SK-N-SH (cell line): ENCODE measurements at regions not wholly inside any gene's neighbourhood (a gene's known extent, or its start where the extent isn't known, plus 50 kb on each side); places are given as distances from the start of the nearest gene placed in this dataset.

Source experiments
- CTCF ChIA-PET: fragments of 300-600, 350-600 bp; formaldehyde crosslinking; extraction: SDS; loops from one replicate; lab custom pipeline; 2021; lab: Yijun Ruan, JAX
- POLR2A ChIA-PET: fragments of 350-600 bp; sonication (Branson Sonifier 250); formaldehyde crosslinking; extraction: SDS; loops from one replicate; lab custom pipeline; 2020; ENCODE audit warnings: antibody characterized with exemption, inconsistent platforms; lab: Yijun Ruan, JAX
- DNase-seq: peaks from one replicate; pipeline ENCODE4 v3.0.0; 2012
- H2AFZ ChIP-seq: fragments of 200-600 bp; sonication (generic); 2 replicates; pipeline ENCODE4 v1.8.1; 2016; ENCODE audit warnings: antibody characterized with exemption, mild to moderate bottlenecking, low read depth
- H3F3A ChIP-seq: fragments of 200-600 bp; sonication (generic); replicated peaks from 2 replicates; pipeline ENCODE3; 2016; ENCODE audit warnings: antibody characterized with exemption, mild to moderate bottlenecking; ENCODE audit not compliant: insufficient read depth
- H3K27ac ChIP-seq, 2 experiments: fragments of 200-500 bp in 1 of 2; fragments of 200-600 bp in 1 of 2; sonication (Bioruptor generic) in 1 of 2; sonication (generic), shearing (Covaris generic) in 1 of 2; 2 replicates each; pipeline versions ENCODE4 v1.5.1 to v1.6.1; 2014 to 2016; ENCODE audit warnings: low read depth in 2 of 2, inconsistent platforms in 1 of 2, low read length in 1 of 2, mild to moderate bottlenecking in 1 of 2, mixed read lengths in 1 of 2
- H3K27me3 ChIP-seq: fragments of 200-600 bp; sonication (generic), shearing (Covaris generic); 2 replicates; pipeline ENCODE4 v1.6.1; 2016; ENCODE audit warnings: mixed run types; ENCODE audit not compliant: insufficient read depth
- H3K36me3 ChIP-seq, 2 experiments: fragments of 200-500 bp in 1 of 2; fragments of 200-600 bp in 1 of 2; sonication (Bioruptor generic) in 1 of 2; sonication (generic) in 1 of 2; replicated peaks in 1 of 2; 2 replicates each; pipeline versions ENCODE3 to v1.5.1; 2014 to 2016; ENCODE audit warnings: low read length in 1 of 2, mild to moderate bottlenecking in 1 of 2; ENCODE audit not compliant: insufficient read depth in 2 of 2, control insufficient read depth in 1 of 2
- H3K4me1 ChIP-seq, 2 experiments: fragments of 200-500 bp in 1 of 2; fragments of 200-600 bp in 1 of 2; sonication (Bioruptor generic) in 1 of 2; sonication (generic), shearing (Covaris generic) in 1 of 2; 2 replicates each; pipeline versions ENCODE4 v1.5.1 to v1.6.1; 2014 to 2016; ENCODE audit warnings: low read depth in 1 of 2, low read length in 1 of 2, mixed run types in 1 of 2; ENCODE audit not compliant: insufficient read depth in 2 of 2, control insufficient read depth in 1 of 2
- H3K4me2 ChIP-seq: fragments of 200-600 bp; sonication (generic), shearing (Covaris generic); 2 replicates; pipeline ENCODE4 v1.6.1; 2017; ENCODE audit warnings: mixed run types
- H3K4me3 ChIP-seq, 2 experiments: fragments of 200-500 bp in 1 of 2; fragments of 200-600 bp in 1 of 2; sonication (Bioruptor generic) in 1 of 2; sonication (generic), shearing (Covaris generic) in 1 of 2; 2 replicates each; pipeline versions ENCODE4 v1.5.1 to v1.8.1; 2014 to 2016; ENCODE audit warnings: low read depth in 2 of 2, inconsistent platforms in 1 of 2, low read length in 1 of 2, mild to moderate bottlenecking in 1 of 2, mixed read lengths in 1 of 2, moderate library complexity in 1 of 2
- H3K79me2 ChIP-seq: fragments of 200-600 bp; sonication (generic); 2 replicates; pipeline ENCODE4 v1.8.1; 2017; ENCODE audit warnings: mild to moderate bottlenecking; ENCODE audit not compliant: insufficient read depth
- H3K9ac ChIP-seq: fragments of 200-600 bp; sonication (generic); 2 replicates; pipeline ENCODE4 v1.6.1; 2017; ENCODE audit warnings: mixed run types
- H3K9me2 ChIP-seq: fragments of 200-600 bp; sonication (generic); 2 replicates; pipeline ENCODE4 v1.6.1; 2017; ENCODE audit warnings: mixed run types
- H3K9me3 ChIP-seq: fragments of 200-600 bp; sonication (generic); 2 replicates; pipeline ENCODE4 v1.6.1; 2017; ENCODE audit warnings: mixed run types, mild to moderate bottlenecking, moderate library complexity
- H4K20me1 ChIP-seq: fragments of 200-600 bp; sonication (generic); 2 replicates; pipeline ENCODE4 v1.6.1; 2017; ENCODE audit warnings: mild to moderate bottlenecking, mixed run types; ENCODE audit not compliant: insufficient read depth
- FOSL2 ChIP-seq: IDR thresholded peaks from 2 replicates; pipeline ENCODE4 v1.4.0; 2012; ENCODE audit warnings: low read depth, mild to moderate bottlenecking, moderate library complexity, borderline replicate concordance
- GATA2 ChIP-seq: sonication (generic); formaldehyde crosslinking; IDR thresholded peaks from 2 replicates; pipeline ENCODE4 v1.5.0; 2020; ENCODE audit warnings: mild to moderate bottlenecking, missing genetic modification reagents
- JUND ChIP-seq: IDR thresholded peaks from 2 replicates; pipeline ENCODE4 v1.4.0; 2012
- MEF2A ChIP-seq: IDR thresholded peaks from 2 replicates; pipeline ENCODE4 v1.4.0; 2012; ENCODE audit warnings: low read depth, borderline replicate concordance
- NFIC ChIP-seq: IDR thresholded peaks from 2 replicates; pipeline ENCODE4 v1.4.0; 2012; ENCODE audit warnings: borderline replicate concordance
- NRF1 ChIP-seq: IDR thresholded peaks from 2 replicates; pipeline ENCODE4 v1.6.1; 2012; ENCODE audit warnings: low read depth, mild to moderate bottlenecking, low read length
- PBX3 ChIP-seq: IDR thresholded peaks from 2 replicates; pipeline ENCODE4; 2012
- RCOR1 ChIP-seq: fragments of 150-350 bp; IDR thresholded peaks from 2 replicates; pipeline ENCODE4 v1.6.1; 2017; ENCODE audit warnings: antibody characterized with exemption, low read length
- SIN3A ChIP-seq: IDR thresholded peaks from 2 replicates; pipeline ENCODE4 v1.6.1; 2012; ENCODE audit warnings: low read depth, mild to moderate bottlenecking, low read length, moderate library complexity, borderline replicate concordance
- SMC3 ChIP-seq: IDR thresholded peaks from 2 replicates; pipeline ENCODE4 v1.6.1; 2012; ENCODE audit warnings: low read depth, low read length, improper control_type of control experiment
- TCF12 ChIP-seq: IDR thresholded peaks from 2 replicates; pipeline ENCODE4 v1.4.0; 2012
- TEAD4 ChIP-seq: IDR thresholded peaks from 2 replicates; pipeline ENCODE4 v1.4.0; 2012; ENCODE audit warnings: mild to moderate bottlenecking, borderline replicate concordance; ENCODE audit not compliant: insufficient read depth
- USF2 ChIP-seq: fragments of 150-350 bp; IDR thresholded peaks from 2 replicates; pipeline ENCODE4 v1.6.1; 2017; ENCODE audit warnings: antibody characterized with exemption, low read length, low read depth, borderline replicate concordance
- YY1 ChIP-seq: IDR thresholded peaks from 2 replicates; pipeline ENCODE4 v1.4.0; 2012; ENCODE audit warnings: low read depth, mild to moderate bottlenecking
- ZBTB33 ChIP-seq: IDR thresholded peaks from 2 replicates; pipeline ENCODE4 v1.4.0; 2012; ENCODE audit warnings: low read depth, borderline replicate concordance
- WGBS: methylation state at CpG from one replicate; pipeline ENCODE4 v1.1.6; 2017; ENCODE audit warnings: low lambda C conversion rate; 5-methylcytosine and 5-hydroxymethylcytosine counted together

GRCh38 chr3:6585360-6585759 lies 275.6 kb upstream of the GRM7 start (continued):
- TF ChIP-seq ZBTB33: no peak

GRCh38 chr3:6600237-6600636 lies 260.7 kb upstream of the GRM7 start:
- Histone ChIP-seq H3K9me2 (no peaks in the 10 kb centered on the region), H2AFZ (no peak overlapping the region), H3K4me3 (no peak overlapping the region), H3K9ac (no peak overlapping the region), H3K79me2 (no peaks in the 10 kb centered on the region), H3F3A (no peaks in the 10 kb centered on the region), H3K36me3 (no peaks in the 10 kb centered on the region), H3K27me3 (no peaks in the 10 kb centered on the region), H3K4me2 (no peak overlapping the region), H3K27ac (no peak overlapping the region), H3K9me3 (no peaks in the 10 kb centered on the region; the same call in 1 of the 2 replicates), H4K20me1 (no peaks in the 10 kb centered on the region), H3K4me1 (no peaks in the 10 kb centered on the region)
- POLR2A ChIA-PET: interaction anchor here (0.6 kb wide), 1 partner anchor 1375 kb away, joined by 3 read pairs; no protein-coding TSS in a partner anchor
- no peak for DNase-seq
- WGBS: 24% methylated on average over 2 of the region's 2 CpGs
- TF ChIP-seq YY1 (no peak), SMC3 (no peak), NRF1 (no peak), JUND (no peak), TCF12 (no peak)
- CTCF ChIA-PET: interaction anchor here (0.8 kb wide), 1 partner anchor 18 kb away, joined by 3 read pairs; no protein-coding TSS in a partner anchor

GRCh38 chr3:6601374-6601773 lies 259.5 kb upstream of the GRM7 start:
- Histone ChIP-seq H3K9me2 (no peaks in the 10 kb centered on the region), H3K79me2 (no peaks in the 10 kb centered on the region), H3K9ac (no peak overlapping the region), H3K9me3 (no peaks in the 10 kb centered on the region; the same call in 1 of the 2 replicates), H3F3A (no peaks in the 10 kb centered on the region), H3K36me3 (no peaks in the 10 kb centered on the region), H2AFZ (no peak overlapping the region), H3K27ac (no peak overlapping the region), H4K20me1 (no peaks in the 10 kb centered on the region), H3K27me3 (no peaks in the 10 kb centered on the region), H3K4me2 (no peak overlapping the region), H3K4me1 (no peaks in the 10 kb centered on the region), H3K4me3 (no peak overlapping the region)
- no peak for DNase-seq
- 35% methylated on average over 4 of the region's 4 CpGs for WGBS
- TF ChIP-seq YY1 (no peak), RCOR1 (no peak), FOSL2 (no peak), USF2 (no peak), SIN3A (no peak), ZBTB33 (no peak), JUND (no peak), TEAD4 (no peak), GATA2 (CRISPR knock-in tag) (no peak), NFIC (no peak), MEF2A (no peak), PBX3 (no peak)
- ChIA-PET POLR2A (no interaction called here), CTCF (no interaction called here)
